PC-9 (cell line): ENCODE measurements at regions not wholly inside any gene's neighbourhood (a gene's known extent, or its start where the extent isn't known, plus 50 kb on each side); places are given as distances from the start of the nearest gene placed in this dataset.
"Not testable (repeated sequence)": the region's sequence is repeated elsewhere in the genome, so short reads cannot be mapped to it uniquely, and the experiment has no call there.

Experiments used
- BruUV-seq: library from RNA; stranded (reverse); fragments of 400-500 nt; replicated peaks from 2 replicates; lab custom pipeline; 2021; lab: Mats Ljungman, UMichigan
- CTCF ChIA-PET: fragments of 300-600 bp; sonication (Branson Sonifier 250); formaldehyde crosslinking; loops from one replicate; lab custom pipeline; 2022; ENCODE audit warnings: antibody characterized with exemption; lab: Charles Lee
- POLR2A ChIA-PET: fragments of 300-600 bp; sonication (Branson Sonifier 250); formaldehyde crosslinking; loops from one replicate; lab custom pipeline; 2022; ENCODE audit warnings: antibody characterized with exemption; ENCODE audit not compliant: unreplicated experiment; lab: Charles Lee
- DNase-seq, 2 experiments: peaks; one replicate each; pipeline versions ENCODE4 v3.0.0 to v3.0.0-alpha.2; 2015 to 2022; ENCODE audit warnings: mixed read lengths in 1 of 2
- H2AFZ ChIP-seq: fragments of 200-600 bp; sonication (generic); 2 replicates; pipeline ENCODE4 v1.8.1; 2017; ENCODE audit warnings: antibody characterized with exemption
- H3F3A ChIP-seq: fragments of 200-600 bp; sonication (generic); 2 replicates; pipeline ENCODE4 v1.8.1; 2017; ENCODE audit warnings: antibody characterized with exemption, mild to moderate bottlenecking, low read depth; ENCODE audit not compliant: insufficient read depth
- H3K27ac ChIP-seq: fragments of 200-600 bp; sonication (generic); 2 replicates; pipeline ENCODE4 v1.6.1; 2016; ENCODE audit warnings: mixed run types
- H3K27me3 ChIP-seq: fragments of 200-600 bp; sonication (generic); 2 replicates; pipeline ENCODE4 v1.6.1; 2016; ENCODE audit warnings: low read depth, mixed run types; ENCODE audit not compliant: insufficient read depth
- H3K36me3 ChIP-seq: fragments of 200-600 bp; sonication (generic); 2 replicates; pipeline ENCODE4 v1.6.1; 2016; ENCODE audit warnings: low read depth, mixed run types
- H3K4me1 ChIP-seq: fragments of 200-600 bp; sonication (generic); replicated peaks from 2 replicates; pipeline ENCODE4 v1.6.1; 2016; ENCODE audit warnings: mixed run types; ENCODE audit not compliant: insufficient read depth
- H3K4me2 ChIP-seq: fragments of 200-600 bp; sonication (generic); 2 replicates; pipeline ENCODE4 v1.6.1; 2017; ENCODE audit warnings: mixed run types
- H3K4me3 ChIP-seq: fragments of 200-600 bp; sonication (generic); 2 replicates; pipeline ENCODE4 v1.6.1; 2016; ENCODE audit warnings: mixed run types
- H3K79me2 ChIP-seq: fragments of 200-600 bp; sonication (generic); 2 replicates; pipeline ENCODE4 v1.6.1; 2017; ENCODE audit warnings: low read depth, mixed run types
- H3K9me2 ChIP-seq: fragments of 200-600 bp; sonication (generic); 2 replicates; pipeline ENCODE4 v1.8.1; 2017; ENCODE audit warnings: mild to moderate bottlenecking; ENCODE audit not compliant: insufficient read depth
- H3K9me3 ChIP-seq: fragments of 200-600 bp; sonication (generic); 2 replicates; pipeline ENCODE4 v1.8.1; 2016; ENCODE audit warnings: low read depth; ENCODE audit not compliant: insufficient read depth
- H4K20me1 ChIP-seq: fragments of 200-600 bp; sonication (generic); 2 replicates; pipeline ENCODE4 v1.8.1; 2017; ENCODE audit not compliant: insufficient read depth
- CTCF ChIP-seq: fragments of 200-600 bp; sonication (generic); conservative IDR thresholded peaks from 2 replicates; pipeline ENCODE4 v1.6.1; 2017; ENCODE audit warnings: mixed run types, antibody characterized with exemption, mild to moderate bottlenecking, moderate library complexity
- EZH2 ChIP-seq: fragments of 200-600 bp; sonication (generic); IDR thresholded peaks from 2 replicates; pipeline ENCODE4 v1.8.0; 2017; ENCODE audit warnings: antibody characterized with exemption, low read depth
- intact Hi-C: fragments of 100-400 bp; cut with micrococcal nuclease; formaldehyde crosslinking; loops from one replicate; pipeline ENCODE4 v1.10.0; 2022; ENCODE audit not compliant: unreplicated experiment

GRCh38 chr12:78566456-78566855, 298.1 kb upstream of the SYT1 start:
- intact Hi-C loops: no loop called here
- no peaks in the 10 kb centered on the region for H3K4me1 ChIP-seq
- no peaks in the 10 kb centered on the region for H4K20me1 ChIP-seq
- no peaks in the 10 kb centered on the region for H3K36me3 ChIP-seq
- H3K9me2 ChIP-seq: no peaks in the 10 kb centered on the region
- H3K4me3 ChIP-seq: no peak overlapping the region
- ChIA-PET POLR2A (no interaction called here), CTCF (no interaction called here)
- no TSS peak for BruUV-seq
- H3K27ac ChIP-seq: no peak overlapping the region
- H3K9me3 ChIP-seq: no peaks in the 10 kb centered on the region
- DNase-seq: no peak
- no peaks in the 10 kb centered on the region for H3K79me2 ChIP-seq
- no peak overlapping the region for H3K4me2 ChIP-seq
- no peak for TF ChIP-seq CTCF
- TF ChIP-seq EZH2: no peak
- no peaks in the 10 kb centered on the region for H3F3A ChIP-seq
- no peaks in the 10 kb centered on the region for H3K27me3 ChIP-seq
- H2AFZ ChIP-seq: peak overlapping the region; percentile 60; the same call in 1 of the 2 replicates

- TF ChIP-seq CTCF: no peak
- no peak for TF ChIP-seq EZH2
- ChIA-PET CTCF (no interaction called here), POLR2A (no interaction called here)
- Histone ChIP-seq H3K9me3 (no peaks in the 10 kb centered on the region), H3K27me3 (no peaks in the 10 kb centered on the region), H3K4me1 (no peaks in the 10 kb centered on the region), H3K9me2 (no peaks in the 10 kb centered on the region), H3K4me3 (no peak overlapping the region), H3K27ac (no peak overlapping the region), H4K20me1 (no peaks in the 10 kb centered on the region), H3K36me3 (no peaks in the 10 kb centered on the region), H3K79me2 (no peaks in the 10 kb centered on the region), H2AFZ (no peak overlapping the region), H3K4me2 (no peak overlapping the region), H3F3A (no peaks in the 10 kb centered on the region)
- no TSS peak for BruUV-seq
- intact Hi-C loops: no loop called here
- DNase-seq: no peak
Observed at GRCh38 chr12:78568321-78569020, 296.1 kb upstream of the SYT1 start.

- no peaks in the 10 kb centered on the region for H4K20me1 ChIP-seq
- POLR2A ChIA-PET: no interaction called here
- H3K27me3 ChIP-seq: no peaks in the 10 kb centered on the region
- H3K79me2 ChIP-seq: no peaks in the 10 kb centered on the region
- no peak overlapping the region for H2AFZ ChIP-seq
- CTCF ChIA-PET: no interaction called here
- intact Hi-C loops: no loop called here
- TF ChIP-seq CTCF (no peak), EZH2 (no peak)
- no peaks in the 10 kb centered on the region for H3K9me3 ChIP-seq
- H3K27ac ChIP-seq: no peak overlapping the region
- no peak overlapping the region for H3K4me3 ChIP-seq
- no peak overlapping the region for H3K4me2 ChIP-seq
- no TSS peak for BruUV-seq
- no peaks in the 10 kb centered on the region for H3K9me2 ChIP-seq
- H3F3A ChIP-seq: no peaks in the 10 kb centered on the region
- H3K36me3 ChIP-seq: no peaks in the 10 kb centered on the region
- H3K4me1 ChIP-seq: no peaks in the 10 kb centered on the region
- DNase-seq: no peak
Observed at GRCh38 chr12:78571953-78572352, 292.6 kb upstream of the SYT1 start.

GRCh38 chr12:78575208-78575607, 289.4 kb upstream of the SYT1 start:
- H3K4me3 ChIP-seq, H3K4me1 ChIP-seq, DNase-seq, H3F3A ChIP-seq, H4K20me1 ChIP-seq, H3K9me3 ChIP-seq, intact Hi-C loops, H3K36me3 ChIP-seq, H3K79me2 ChIP-seq, H3K27ac ChIP-seq, H3K4me2 ChIP-seq, POLR2A ChIA-PET, BruUV-seq, H2AFZ ChIP-seq, H3K27me3 ChIP-seq, CTCF ChIA-PET, H3K9me2 ChIP-seq: not testable (repeated sequence)
